ENCODE measurements at regions not wholly inside any gene's neighbourhood (a gene's known extent, or its start where the extent isn't known, plus 50 kb on each side); places are given as distances from the start of the nearest gene placed in this dataset.

DNA sequence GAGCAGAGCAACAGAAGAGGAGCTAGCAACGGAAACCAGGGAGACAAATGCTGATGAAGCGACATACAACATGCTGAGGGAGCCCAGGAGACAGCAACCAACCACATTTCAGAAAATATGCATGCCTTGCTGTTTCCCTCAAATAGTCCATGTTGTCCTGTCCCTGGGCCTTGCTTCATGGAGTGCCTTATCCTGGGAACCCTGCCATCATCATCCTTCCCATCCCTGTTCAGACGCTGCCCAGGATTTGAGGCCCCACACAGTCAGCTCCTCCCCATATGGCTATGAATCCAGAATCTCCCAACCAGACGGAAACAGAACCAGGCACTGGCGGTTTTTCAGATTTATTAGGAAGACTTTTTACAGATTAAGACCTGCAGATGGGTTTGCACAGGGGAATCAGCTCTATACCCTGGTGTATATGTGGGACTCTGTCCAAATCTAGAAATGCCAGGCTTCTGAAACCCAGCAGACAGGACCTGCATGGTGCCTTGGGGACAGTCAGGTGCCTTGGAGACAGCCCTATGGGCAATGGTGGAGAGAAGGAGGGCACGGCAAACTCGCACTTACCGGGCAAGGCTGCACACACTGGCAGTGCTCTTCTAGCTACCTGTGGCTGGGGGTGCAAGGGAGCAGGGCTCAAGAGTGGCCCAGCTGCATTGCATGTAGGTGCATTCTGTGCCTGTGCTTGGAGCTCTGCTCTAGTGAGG is 199.7 kb upstream of the MAMLD1 start:
- Histone ChIP-seq H3K9me3 (no peaks in the 10 kb centered on the region), H3K4me3 (ENCODE audit: low read depth in 2 of 2, low read length in 1 of 2) (no peak overlapping the region), H4K20me1 (ENCODE audit: insufficient read depth) (no peaks in the 10 kb centered on the region), H3K27me3 (ENCODE audit: insufficient read depth) (no peaks in the 10 kb centered on the region), H3K36me3 (replicated peaks in 1 of 2; ENCODE audit: control insufficient read depth in 1 of 2, insufficient read depth in 2 of 2, low read length in 1 of 2) (no peaks in the 10 kb centered on the region), H3K79me2 (ENCODE audit: insufficient read depth) (no peaks in the 10 kb centered on the region), H3F3A (replicated peaks; ENCODE audit: insufficient read depth) (no peaks in the 10 kb centered on the region), H3K4me1 (ENCODE audit: control insufficient read depth in 1 of 2, insufficient read depth in 2 of 2, low read depth in 1 of 2, low read length in 1 of 2) (peaks cover 0 to 10% of the 10 kb centered on the region in 2 experiments; a peak in 1 of 4 replicates), H3K4me2 (no peak overlapping the region), H3K9ac (no peak overlapping the region), H2AFZ (ENCODE audit: low read depth) (no peak overlapping the region), H3K9me2 (no peaks in the 10 kb centered on the region), H3K27ac (ENCODE audit: low read depth in 2 of 2, low read length in 1 of 2) (no peak overlapping the region)
- TF ChIP-seq ELF1 (IDR thresholded peaks at IDR 0.05) (no peak), JUND (IDR thresholded peaks at IDR 0.05) (no peak), FOSL2 (IDR thresholded peaks at IDR 0.05; ENCODE audit: borderline replicate concordance, low read depth) (no peak), RAD21 (IDR thresholded peaks at IDR 0.05; ENCODE audit: low read length) (no peak), TEAD4 (IDR thresholded peaks at IDR 0.05; ENCODE audit: borderline replicate concordance, insufficient read depth) (no peak), FOXM1 (IDR thresholded peaks at IDR 0.05; ENCODE audit: low read depth) (no peak)
- TF ChIP-seq, protein P1, sequence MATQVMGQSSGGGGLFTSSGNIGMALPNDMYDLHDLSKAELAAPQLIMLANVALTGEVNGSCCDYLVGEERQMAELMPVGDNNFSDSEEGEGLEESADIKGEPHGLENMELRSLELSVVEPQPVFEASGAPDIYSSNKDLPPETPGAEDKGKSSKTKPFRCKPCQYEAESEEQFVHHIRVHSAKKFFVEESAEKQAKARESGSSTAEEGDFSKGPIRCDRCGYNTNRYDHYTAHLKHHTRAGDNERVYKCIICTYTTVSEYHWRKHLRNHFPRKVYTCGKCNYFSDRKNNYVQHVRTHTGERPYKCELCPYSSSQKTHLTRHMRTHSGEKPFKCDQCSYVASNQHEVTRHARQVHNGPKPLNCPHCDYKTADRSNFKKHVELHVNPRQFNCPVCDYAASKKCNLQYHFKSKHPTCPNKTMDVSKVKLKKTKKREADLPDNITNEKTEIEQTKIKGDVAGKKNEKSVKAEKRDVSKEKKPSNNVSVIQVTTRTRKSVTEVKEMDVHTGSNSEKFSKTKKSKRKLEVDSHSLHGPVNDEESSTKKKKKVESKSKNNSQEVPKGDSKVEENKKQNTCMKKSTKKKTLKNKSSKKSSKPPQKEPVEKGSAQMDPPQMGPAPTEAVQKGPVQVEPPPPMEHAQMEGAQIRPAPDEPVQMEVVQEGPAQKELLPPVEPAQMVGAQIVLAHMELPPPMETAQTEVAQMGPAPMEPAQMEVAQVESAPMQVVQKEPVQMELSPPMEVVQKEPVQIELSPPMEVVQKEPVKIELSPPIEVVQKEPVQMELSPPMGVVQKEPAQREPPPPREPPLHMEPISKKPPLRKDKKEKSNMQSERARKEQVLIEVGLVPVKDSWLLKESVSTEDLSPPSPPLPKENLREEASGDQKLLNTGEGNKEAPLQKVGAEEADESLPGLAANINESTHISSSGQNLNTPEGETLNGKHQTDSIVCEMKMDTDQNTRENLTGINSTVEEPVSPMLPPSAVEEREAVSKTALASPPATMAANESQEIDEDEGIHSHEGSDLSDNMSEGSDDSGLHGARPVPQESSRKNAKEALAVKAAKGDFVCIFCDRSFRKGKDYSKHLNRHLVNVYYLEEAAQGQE (IDR thresholded peaks at IDR 0.05; ENCODE audit: low read depth, low read length): no peak
- TF ChIP-seq, protein P2, sequence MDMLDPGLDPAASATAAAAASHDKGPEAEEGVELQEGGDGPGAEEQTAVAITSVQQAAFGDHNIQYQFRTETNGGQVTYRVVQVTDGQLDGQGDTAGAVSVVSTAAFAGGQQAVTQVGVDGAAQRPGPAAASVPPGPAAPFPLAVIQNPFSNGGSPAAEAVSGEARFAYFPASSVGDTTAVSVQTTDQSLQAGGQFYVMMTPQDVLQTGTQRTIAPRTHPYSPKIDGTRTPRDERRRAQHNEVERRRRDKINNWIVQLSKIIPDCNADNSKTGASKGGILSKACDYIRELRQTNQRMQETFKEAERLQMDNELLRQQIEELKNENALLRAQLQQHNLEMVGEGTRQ (IDR thresholded peaks at IDR 0.05; ENCODE audit: borderline replicate concordance, low read depth, low read length): no peak
- TF ChIP-seq, protein P3, sequence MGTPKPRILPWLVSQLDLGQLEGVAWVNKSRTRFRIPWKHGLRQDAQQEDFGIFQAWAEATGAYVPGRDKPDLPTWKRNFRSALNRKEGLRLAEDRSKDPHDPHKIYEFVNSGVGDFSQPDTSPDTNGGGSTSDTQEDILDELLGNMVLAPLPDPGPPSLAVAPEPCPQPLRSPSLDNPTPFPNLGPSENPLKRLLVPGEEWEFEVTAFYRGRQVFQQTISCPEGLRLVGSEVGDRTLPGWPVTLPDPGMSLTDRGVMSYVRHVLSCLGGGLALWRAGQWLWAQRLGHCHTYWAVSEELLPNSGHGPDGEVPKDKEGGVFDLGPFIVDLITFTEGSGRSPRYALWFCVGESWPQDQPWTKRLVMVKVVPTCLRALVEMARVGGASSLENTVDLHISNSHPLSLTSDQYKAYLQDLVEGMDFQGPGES (IDR thresholded peaks at IDR 0.05; ENCODE audit: low read depth, low read length): no peak
- ChIA-PET CTCF (no interaction called here), POLR2A (no interaction called here)
- 59% methylated on average over 4 of the region's 8 CpGs for WGBS (ENCODE audit: low lambda C conversion rate)
- no peak for DNase-seq

DNA sequence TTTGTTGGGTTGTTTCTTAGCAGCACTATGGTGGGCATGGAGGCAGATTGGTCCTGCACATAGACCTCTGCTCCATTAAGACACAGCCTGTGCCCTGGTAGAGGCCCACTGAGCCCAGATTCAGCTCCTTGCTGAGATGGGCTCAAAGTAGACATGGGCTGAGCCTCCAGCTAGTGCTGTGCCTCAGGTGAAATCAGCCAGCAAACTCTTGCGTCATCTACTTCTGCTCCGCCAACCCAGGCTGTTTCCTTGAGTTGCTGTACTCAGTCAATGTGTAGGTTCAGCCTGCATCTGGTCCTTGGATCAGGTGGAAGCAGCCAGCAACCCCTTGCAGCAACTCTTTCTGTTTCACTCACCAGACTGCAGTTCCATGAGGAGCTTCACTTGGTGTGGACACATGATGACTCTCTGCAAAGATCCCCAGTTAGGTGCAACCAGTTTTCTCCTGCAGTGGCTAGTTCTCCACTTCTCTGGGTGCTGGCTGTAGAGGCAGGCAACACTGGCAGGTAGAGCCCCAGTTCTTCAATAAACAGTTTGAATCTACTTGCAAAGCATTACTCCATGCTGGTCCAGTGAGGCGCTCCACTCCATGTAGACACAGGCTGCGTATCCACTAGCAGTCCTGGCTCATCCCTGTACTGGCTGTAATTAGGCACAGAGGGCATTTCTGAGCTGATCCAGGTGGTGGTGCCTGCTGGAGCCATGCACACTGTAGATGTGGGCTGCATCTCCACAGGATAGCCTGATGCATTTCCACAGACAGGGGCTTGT is 199.0 kb upstream of the MAMLD1 start:
- Histone ChIP-seq H3K4me3 (ENCODE audit: low read depth in 2 of 2, low read length in 1 of 2) (no peak overlapping the region), H3K9ac (no peak overlapping the region), H2AFZ (ENCODE audit: low read depth) (no peak overlapping the region), H3F3A (replicated peaks; ENCODE audit: insufficient read depth) (no peaks in the 10 kb centered on the region), H3K4me1 (ENCODE audit: control insufficient read depth in 1 of 2, insufficient read depth in 2 of 2, low read depth in 1 of 2, low read length in 1 of 2) (peaks cover 0 to 3% of the 10 kb centered on the region in 2 experiments; a peak in 1 of 4 replicates), H3K27me3 (ENCODE audit: insufficient read depth) (no peaks in the 10 kb centered on the region), H3K27ac (ENCODE audit: low read depth in 2 of 2, low read length in 1 of 2) (no peak overlapping the region), H4K20me1 (ENCODE audit: insufficient read depth) (no peaks in the 10 kb centered on the region), H3K9me2 (no peaks in the 10 kb centered on the region), H3K4me2 (no peak overlapping the region), H3K36me3 (replicated peaks in 1 of 2; ENCODE audit: control insufficient read depth in 1 of 2, insufficient read depth in 2 of 2, low read length in 1 of 2) (no peaks in the 10 kb centered on the region), H3K79me2 (ENCODE audit: insufficient read depth) (no peaks in the 10 kb centered on the region), H3K9me3 (no peaks in the 10 kb centered on the region)
- CTCF ChIA-PET: no interaction called here
- no peak for DNase-seq
- POLR2A ChIA-PET: no interaction called here
- WGBS (ENCODE audit: low lambda C conversion rate): 55% methylated on average over 4 of the region's 4 CpGs
- TF ChIP-seq FOXM1 (IDR thresholded peaks at IDR 0.05; ENCODE audit: low read depth): no peak
- TF ChIP-seq NRF1 (IDR thresholded peaks at IDR 0.05; ENCODE audit: low read depth, low read length): no peak
- no peak for TF ChIP-seq FOXJ3 (CRISPR knock-in tag; IDR thresholded peaks at IDR 0.05)
- no peak for TF ChIP-seq EZH2phosphoT487 (IDR thresholded peaks at IDR 0.05; ENCODE audit: borderline replicate concordance, low read depth)
- TF ChIP-seq, protein P4, sequence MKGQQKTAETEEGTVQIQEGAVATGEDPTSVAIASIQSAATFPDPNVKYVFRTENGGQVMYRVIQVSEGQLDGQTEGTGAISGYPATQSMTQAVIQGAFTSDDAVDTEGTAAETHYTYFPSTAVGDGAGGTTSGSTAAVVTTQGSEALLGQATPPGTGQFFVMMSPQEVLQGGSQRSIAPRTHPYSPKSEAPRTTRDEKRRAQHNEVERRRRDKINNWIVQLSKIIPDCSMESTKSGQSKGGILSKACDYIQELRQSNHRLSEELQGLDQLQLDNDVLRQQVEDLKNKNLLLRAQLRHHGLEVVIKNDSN (IDR thresholded peaks at IDR 0.05; ENCODE audit: borderline replicate concordance, low read depth): no peak
- TF ChIP-seq EP300 (IDR thresholded peaks at IDR 0.05; ENCODE audit: borderline replicate concordance in 1 of 2, low read depth in 1 of 2, low read length in 1 of 2): no peak
- TF ChIP-seq, protein P5, sequence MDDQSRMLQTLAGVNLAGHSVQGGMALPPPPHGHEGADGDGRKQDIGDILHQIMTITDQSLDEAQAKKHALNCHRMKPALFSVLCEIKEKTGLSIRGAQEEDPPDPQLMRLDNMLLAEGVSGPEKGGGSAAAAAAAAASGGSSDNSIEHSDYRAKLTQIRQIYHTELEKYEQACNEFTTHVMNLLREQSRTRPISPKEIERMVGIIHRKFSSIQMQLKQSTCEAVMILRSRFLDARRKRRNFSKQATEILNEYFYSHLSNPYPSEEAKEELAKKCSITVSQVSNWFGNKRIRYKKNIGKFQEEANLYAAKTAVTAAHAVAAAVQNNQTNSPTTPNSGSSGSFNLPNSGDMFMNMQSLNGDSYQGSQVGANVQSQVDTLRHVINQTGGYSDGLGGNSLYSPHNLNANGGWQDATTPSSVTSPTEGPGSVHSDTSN (IDR thresholded peaks at IDR 0.05): no peak
- no peak for TF ChIP-seq RFX5 (IDR thresholded peaks at IDR 0.05; ENCODE audit: low read length)
- no peak for TF ChIP-seq NFIC (IDR thresholded peaks at IDR 0.05; ENCODE audit: borderline replicate concordance)
